C1 segment of cervical spinal cord (tissue), 14 donors: ENCODE measurements at regions not wholly inside any gene's neighbourhood (a gene's known extent, or its start where the extent isn't known, plus 50 kb on each side); places are given as distances from the start of the nearest gene placed in this dataset.
"Not testable (repeated sequence)": the region's sequence is repeated elsewhere in the genome, so short reads cannot be mapped to it uniquely, and the experiment has no call there.

ENCODE experiments used
- DNase-seq, 14 donors: peaks; one replicate each; lab custom pipeline; 2025; lab: John Stamatoyannopoulos, UW

- peak in 6 of 14 donors; percentile 5 to 18 (median 8) for DNase-seq
Measured at GRCh38 chr7:25069900-25070443, 55.1 kb downstream of the CYCS start.

- DNase-seq: no peak
Measured at GRCh38 chr7:25068502-25069213, 56.4 kb downstream of the CYCS start.

- DNase-seq: no peak
Measured at GRCh38 chr7:25067726-25068501, 57.1 kb downstream of the CYCS start.

- no peak for DNase-seq
Measured at GRCh38 chr7:25066253-25066652, 58.8 kb downstream of the CYCS start.

- DNase-seq: no peak
Measured at GRCh38 chr7:25062380-25062779, 62.7 kb downstream of the CYCS start.

GRCh38 chr7:25060487-25061055 is 64.5 kb downstream of the CYCS start:
- DNase-seq: no peak

GRCh38 chr7:25059576-25059975 is 65.5 kb downstream of the CYCS start:
- no peak for DNase-seq

- DNase-seq: no peak
Measured at GRCh38 chr7:25056368-25056767, 68.7 kb downstream of the CYCS start.

- DNase-seq: no peak
Measured at GRCh38 chr7:25055520-25056220, 69.4 kb downstream of the CYCS start.

GRCh38 chr7:25054819-25055519 is 70.1 kb downstream of the CYCS start:
- no peak for DNase-seq

GRCh38 chr7:25050223-25050622 is 70.2 kb upstream of the OSBPL3 start:
- DNase-seq: no peak

- no peak for DNase-seq
Measured at GRCh38 chr7:25048444-25048834, 68.5 kb upstream of the OSBPL3 start.

- not testable (repeated sequence) for DNase-seq
Measured at GRCh38 chr7:25047571-25048443, 67.8 kb upstream of the OSBPL3 start.

- DNase-seq: no peak
Measured at GRCh38 chr7:25037325-25037724, 57.3 kb upstream of the OSBPL3 start.

GRCh38 chr7:25035274-25035673 is 55.3 kb upstream of the OSBPL3 start:
- no peak for DNase-seq

- DNase-seq: no peak
Measured at GRCh38 chr7:25034136-25034535, 54.2 kb upstream of the OSBPL3 start.

GRCh38 chr7:25032774-25033743 is 53.1 kb upstream of the OSBPL3 start:
- no peak for DNase-seq

- no peak for DNase-seq
Measured at GRCh38 chr7:25031432-25031831, 51.5 kb upstream of the OSBPL3 start.

GRCh38 chr7:25031007-25031406 is 51.0 kb upstream of the OSBPL3 start:
- no peak for DNase-seq
